ENCODE measurements at regions not wholly inside any gene's neighbourhood (a gene's known extent, or its start where the extent isn't known, plus 50 kb on each side); places are given as distances from the start of the nearest gene placed in this dataset.

DNA sequence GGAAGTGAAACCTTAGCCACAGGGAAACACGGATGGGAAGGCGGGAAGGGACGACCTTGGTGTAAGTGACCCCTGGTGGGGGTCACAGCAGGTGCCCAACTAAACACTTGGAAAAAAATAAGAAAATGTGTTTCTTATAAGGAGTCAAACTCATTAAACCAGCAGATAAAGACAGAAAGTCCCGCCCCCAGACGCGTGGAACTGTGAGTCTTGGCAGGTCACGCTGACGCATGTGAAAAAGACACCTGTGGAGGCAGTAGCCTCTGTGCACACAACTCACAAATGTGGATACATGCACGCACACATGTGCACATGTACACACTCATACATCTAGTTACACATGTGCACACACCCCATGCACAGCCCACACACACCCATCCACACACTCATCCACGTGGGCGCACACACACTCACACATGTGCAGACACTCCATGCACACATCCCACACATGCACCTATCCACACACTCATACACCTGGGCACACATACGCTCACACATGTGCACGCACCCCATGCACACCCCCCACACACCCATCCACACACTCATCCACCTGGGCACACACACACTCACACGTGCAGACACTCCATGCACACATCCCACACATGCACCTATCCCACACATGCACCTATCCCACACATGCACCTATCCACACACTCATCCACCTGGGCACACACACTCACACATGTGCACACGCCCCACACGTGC lies 432.4 kb downstream of the SOX9 start:
- TF ChIP-seq POLR2A (IDR thresholded peaks at IDR 0.05; ENCODE audit: low read length) = no peak
- no peak for TF ChIP-seq GATA1 (IDR thresholded peaks at IDR 0.05; ENCODE audit: low read depth, low read length)
